ENCODE measurements at regions not wholly inside any gene's neighbourhood (a gene's known extent, or its start where the extent isn't known, plus 50 kb on each side); places are given as distances from the start of the nearest gene placed in this dataset.

GRCh38 chr12:115464111-115464581 lies 780.2 kb upstream of the TBX3 start:
- no peak for TF ChIP-seq ZNF274 (IDR thresholded peaks at IDR 0.05; ENCODE audit: low read depth, low read length)
- TF ChIP-seq YY1 (IDR thresholded peaks at IDR 0.05; ENCODE audit: insufficient read depth, insufficient read length): no peak

Measured in NT2/D1 (cell line).